ENCODE measurements at regions not wholly inside any gene's neighbourhood (a gene's known extent, or its start where the extent isn't known, plus 50 kb on each side); places are given as distances from the start of the nearest gene placed in this dataset.
A peak's percentile ranks its signal among the peaks of the same experiment; 100 is the strongest.

- DNase-seq (ENCODE audit: low spot score) (no peak), ATAC-seq (no peak)
- Histone ChIP-seq H3K27ac (ENCODE audit: low read depth) (no peak overlapping the region), H3F3A (replicated peaks; ENCODE audit: low read depth) (no peaks in the 10 kb centered on the region), H3K36me3 (ENCODE audit: insufficient read depth) (no peaks in the 10 kb centered on the region), H3K4me2 (no peak overlapping the region), H3K27me3 (ENCODE audit: insufficient read depth) (no peaks in the 10 kb centered on the region), H2AFZ (peak overlapping the region; percentile 7; the same call in 1 of the 2 replicates), H3K4me1 (ENCODE audit: insufficient read depth) (no peaks in the 10 kb centered on the region), H3K4me3 (no peak overlapping the region), H3K79me2 (replicated peaks; ENCODE audit: insufficient read depth) (no peaks in the 10 kb centered on the region), H4K20me1 (replicated peaks; ENCODE audit: insufficient read depth) (no peaks in the 10 kb centered on the region), H3K9me2 (ENCODE audit: insufficient read depth) (no peaks in the 10 kb centered on the region)
- no peaks in the 10 kb centered on the region for H3K27me3 Mint-ChIP-seq (ENCODE audit: insufficient read depth, low read depth, poor library complexity)
- no peaks in the 10 kb centered on the region for H3K36me3 Mint-ChIP-seq (ENCODE audit: low read depth)
- H3K27ac Mint-ChIP-seq: no peak overlapping the region
- H3K4me1 Mint-ChIP-seq: no peaks in the 10 kb centered on the region
- TF ChIP-seq JUNB (IDR thresholded peaks at IDR 0.05; ENCODE audit: unreplicated experiment) (no peak), ZNF114 (CRISPR knock-in tag; IDR thresholded peaks at IDR 0.05) (no peak), REST (IDR thresholded peaks at IDR 0.05; ENCODE audit: unreplicated experiment) (no peak), ZNF331 (CRISPR knock-in tag; IDR thresholded peaks at IDR 0.05; ENCODE audit: low read depth) (no peak), ZNF462 (CRISPR knock-in tag; IDR thresholded peaks at IDR 0.05) (no peak)
- no peaks in the 10 kb centered on the region for H3K9me3 Mint-ChIP-seq
- no peak overlapping the region for H3K4me3 Mint-ChIP-seq
Observed at GRCh38 chr13:48816700-48817099, 159.0 kb upstream of the FNDC3A start.
